Lower lobe of right lung (tissue), 2 donors: ENCODE measurements at regions not wholly inside any gene's neighbourhood (a gene's known extent, or its start where the extent isn't known, plus 50 kb on each side); places are given as distances from the start of the nearest gene placed in this dataset.
A peak's percentile ranks its signal among the peaks of the same experiment; 100 is the strongest.

Experiments
- ATAC-seq, 2 donors: fragments of 200-7000 bp; cut with Tn5 transposase; one replicate each; pipeline ENCODE4 v1.9.1; 2020 to 2022; ENCODE audit warnings: mild to moderate bottlenecking in 2 of 2, moderate library complexity in 2 of 2
- DNase-seq: peaks from one replicate; pipeline ENCODE4 v3.0.0-alpha.2; 2020
- H3K27ac ChIP-seq: fragments of 200-600 bp; one replicate; pipeline ENCODE4 v1.8.0; 2022
- H3K27me3 ChIP-seq: fragments of 200-600 bp; one replicate; pipeline ENCODE4 v1.8.0; 2022; ENCODE audit warnings: low read depth
- H3K36me3 ChIP-seq: fragments of 200-600 bp; one replicate; pipeline ENCODE4 v1.8.0; 2022; ENCODE audit warnings: mild to moderate bottlenecking
- H3K4me1 ChIP-seq: fragments of 200-600 bp; one replicate; pipeline ENCODE4 v1.8.0; 2022
- H3K4me3 ChIP-seq: fragments of 200-600 bp; one replicate; pipeline ENCODE4 v1.8.0; 2022; ENCODE audit warnings: mild to moderate bottlenecking
- H3K9me3 ChIP-seq: fragments of 200-600 bp; one replicate; pipeline ENCODE4 v1.8.0; 2022
- CTCF ChIP-seq: fragments of 200-600 bp; IDR thresholded peaks from one replicate; pipeline ENCODE4 v1.8.0; 2022; ENCODE audit warnings: antibody characterized with exemption, mild to moderate bottlenecking
- intact Hi-C: fragments of 100-400 bp; cut with DNase I; formaldehyde crosslinking; loops from one replicate; pipeline ENCODE4 v1.11.0; 2022
- donor health status: DM: no; HTN: yes; CAD: no; lungs with severe emphysema.

DNA sequence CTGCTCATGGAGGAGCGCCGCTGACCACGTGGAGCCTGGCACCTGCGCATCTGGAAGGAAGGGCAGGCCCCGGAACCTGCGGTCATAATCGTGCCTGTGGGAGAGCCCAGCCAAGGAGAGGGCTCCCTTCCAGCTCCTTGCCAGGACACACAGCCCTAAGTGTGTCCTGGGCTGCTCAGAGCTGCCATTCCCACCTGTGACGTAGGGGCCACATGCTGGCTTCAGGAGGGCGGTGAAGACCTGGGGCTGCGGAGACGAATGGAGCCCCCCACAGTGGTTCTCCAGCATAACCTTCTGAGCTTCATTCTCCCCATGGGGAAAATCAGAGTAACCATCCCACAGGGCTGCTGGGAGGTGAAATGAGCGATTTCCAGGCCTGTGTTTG lies 127.6 kb upstream of the CHST15 start:
- TF ChIP-seq CTCF = no peak
- peak overlapping the region; percentile 59 for H3K27ac ChIP-seq
- H3K4me1 ChIP-seq = peaks cover 13% of the 10 kb centered on the region
- H3K9me3 ChIP-seq = no peaks in the 10 kb centered on the region
- peak in 1 of 2 donors; percentile 5 for ATAC-seq
- no peak for DNase-seq
- H3K27me3 ChIP-seq = peaks cover 5% of the 10 kb centered on the region
- peak overlapping the region; percentile 23 for H3K4me3 ChIP-seq
- intact Hi-C loops = no loop called here
- H3K36me3 ChIP-seq = no peaks in the 10 kb centered on the region

GRCh38 chr10:124220547-124220946 lies 127.1 kb upstream of the CHST15 start:
- peak overlapping the region; percentile 59 for H3K27ac ChIP-seq

GRCh38 chr10:124219655-124220054 lies 126.3 kb upstream of the CHST15 start:
- Histone ChIP-seq H3K4me1 (peaks cover 13% of the 10 kb centered on the region), H3K36me3 (no peaks in the 10 kb centered on the region), H3K9me3 (no peaks in the 10 kb centered on the region), H3K27me3 (peaks cover 5% of the 10 kb centered on the region), H3K4me3 (no peak overlapping the region), H3K27ac (no peak overlapping the region)
- ATAC-seq (no peak), DNase-seq (no peak)
- intact Hi-C loops = no loop called here
- no peak for TF ChIP-seq CTCF

More at GRCh38 chr10:124220547-124220946, 127.1 kb upstream of the CHST15 start:
- Histone ChIP-seq H3K4me1 (peaks cover 13% of the 10 kb centered on the region), H3K9me3 (no peaks in the 10 kb centered on the region), H3K4me3 (peak overlapping the region; percentile 23), H3K36me3 (no peaks in the 10 kb centered on the region), H3K27me3 (peaks cover 5% of the 10 kb centered on the region)
- no peak for TF ChIP-seq CTCF
- DNase-seq (no peak), ATAC-seq (no peak)
- intact Hi-C loops = no loop called here

DNA sequence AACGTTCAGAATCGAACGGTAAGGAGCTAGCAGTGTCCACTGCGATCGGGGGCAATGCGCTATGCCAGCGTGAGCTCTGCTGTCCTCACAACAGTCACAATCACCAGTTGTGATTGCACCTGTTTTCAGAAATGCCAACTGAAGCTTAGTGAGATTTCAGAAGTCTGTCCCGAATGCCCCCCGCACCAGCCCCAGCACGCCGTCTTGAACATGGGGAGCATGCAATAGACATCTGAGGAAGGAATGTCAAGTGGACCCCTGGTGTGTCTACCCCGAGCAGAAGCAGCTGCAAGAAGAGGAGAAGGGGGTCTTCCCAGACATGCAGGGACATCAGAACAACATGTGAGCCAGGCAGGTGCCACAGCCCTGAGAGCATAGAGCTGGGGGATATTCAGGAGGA lies 125.7 kb upstream of the CHST15 start:
- H3K36me3 ChIP-seq = no peaks in the 10 kb centered on the region
- TF ChIP-seq CTCF = no peak
- H3K4me1 ChIP-seq = peaks cover 13% of the 10 kb centered on the region
- intact Hi-C loops = no loop called here
- H3K9me3 ChIP-seq = no peaks in the 10 kb centered on the region
- no peak overlapping the region for H3K27ac ChIP-seq
- no peak overlapping the region for H3K4me3 ChIP-seq
- H3K27me3 ChIP-seq = peaks cover 5% of the 10 kb centered on the region
- ATAC-seq = no peak
- DNase-seq = no peak

DNA sequence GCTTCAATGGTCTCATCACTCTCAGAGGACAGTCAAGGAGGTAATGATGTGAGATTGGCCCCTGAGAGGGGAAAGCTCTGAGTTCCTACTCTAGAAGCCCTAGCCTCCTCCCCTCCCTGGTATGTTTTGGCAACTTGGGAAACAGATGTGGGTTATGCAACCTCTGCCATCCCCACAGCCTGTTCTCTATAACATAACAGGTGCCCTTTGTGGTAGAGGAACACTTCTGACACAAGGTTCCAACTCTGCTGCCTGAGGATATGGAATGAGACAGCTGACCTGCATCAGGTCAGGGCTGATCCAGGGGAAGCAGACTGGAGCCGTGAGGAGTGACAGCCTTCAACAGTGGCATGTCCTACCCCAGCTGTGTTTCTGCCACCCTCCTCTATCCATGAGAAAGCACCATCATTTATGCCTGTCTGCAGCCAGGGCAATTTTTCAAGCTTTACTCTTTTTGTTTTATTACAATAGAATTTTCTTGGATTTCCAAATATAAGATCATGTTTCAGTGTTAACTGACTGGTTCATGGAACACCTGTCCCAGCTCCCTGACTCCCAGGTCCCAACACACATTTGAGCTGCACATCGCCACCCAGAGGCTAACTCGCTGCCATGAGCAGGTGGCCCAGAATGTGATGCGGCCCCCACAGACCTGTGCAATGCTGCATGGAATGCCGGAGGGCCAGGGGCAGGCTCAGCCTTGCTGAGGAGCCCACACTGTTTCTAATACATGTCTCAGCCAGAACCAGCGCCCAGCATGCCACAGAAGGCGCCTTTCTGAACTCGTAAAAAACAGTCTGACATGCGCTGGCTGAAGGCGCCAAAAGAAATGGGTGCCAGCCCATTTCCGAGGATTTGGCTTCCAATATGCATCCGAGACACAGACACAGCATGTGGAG lies 124.8 kb upstream of the CHST15 start:
- no peaks in the 10 kb centered on the region for H3K36me3 ChIP-seq
- no peak for DNase-seq
- intact Hi-C loops = no loop called here

More for the DNA sequence above, 124.8 kb upstream of the CHST15 start:
- H3K4me3 ChIP-seq = no peak overlapping the region
- TF ChIP-seq CTCF = no peak
- H3K27me3 ChIP-seq = peaks cover 5% of the 10 kb centered on the region
- no peaks in the 10 kb centered on the region for H3K9me3 ChIP-seq
- H3K27ac ChIP-seq = no peak overlapping the region
- H3K4me1 ChIP-seq = peaks cover 13% of the 10 kb centered on the region
- ATAC-seq = no peak
